Keratinocyte (primary cell): ENCODE measurements at regions not wholly inside any gene's neighbourhood (a gene's known extent, or its start where the extent isn't known, plus 50 kb on each side); places are given as distances from the start of the nearest gene placed in this dataset.

Experiments
- DNase-seq: peaks from one replicate; pipeline ENCODE4 v3.0.0-alpha.2; 2011; ENCODE audit warnings: low read depth, missing footprints, low spot score
- FAIRE-seq: peaks from 2 replicates; lab custom pipeline; 2011; peaks lifted over from hg19 to GRCh38; lab: Jason Lieb, UNC
- H2AFZ ChIP-seq: 2 replicates; pipeline ENCODE4 v1.6.0; 2012; ENCODE audit warnings: low read length, control low read depth, inconsistent platforms; ENCODE audit not compliant: control insufficient read depth
- H3K27ac ChIP-seq: 2 replicates; pipeline ENCODE4 v1.5.1; 2011; ENCODE audit warnings: low read length; ENCODE audit not compliant: control insufficient read depth, insufficient read depth
- H3K27me3 ChIP-seq: 3 replicates; pipeline ENCODE4 v1.6.0; 2011; ENCODE audit warnings: low read length; ENCODE audit not compliant: control insufficient read depth, insufficient read depth; ENCODE audit errors: extremely low read depth
- H3K36me3 ChIP-seq, 2 experiments: 2 replicates in 1 of 2; 3 replicates in 1 of 2; pipeline ENCODE4 v1.5.1; 2011; ENCODE audit warnings: low read length in 2 of 2, mild to moderate bottlenecking in 1 of 2; ENCODE audit not compliant: control insufficient read depth in 2 of 2, insufficient read depth in 2 of 2; ENCODE audit errors: extremely low read depth in 1 of 2
- H3K4me1 ChIP-seq: 3 replicates; pipeline ENCODE4 v1.5.1; 2011; ENCODE audit warnings: low read length; ENCODE audit not compliant: control insufficient read depth, insufficient read depth; ENCODE audit errors: extremely low read depth
- H3K4me2 ChIP-seq: 3 replicates; pipeline ENCODE4 v1.6.0; 2011; ENCODE audit warnings: low read depth, low read length; ENCODE audit not compliant: control insufficient read depth, insufficient read depth; ENCODE audit errors: extremely low read depth
- H3K4me3 ChIP-seq, 3 experiments: fragments of 200-600 bp in 1 of 3; sonication (generic) in 1 of 3; 2 replicates in 2 of 3; 3 replicates in 1 of 3; pipeline ENCODE4 v1.5.1; 2011 to 2016; ENCODE audit warnings: low read length in 3 of 3, mild to moderate bottlenecking in 3 of 3, control low read depth in 2 of 3, inconsistent platforms in 1 of 3, low read depth in 1 of 3, mixed read lengths in 1 of 3, mixed run types in 1 of 3, moderate library complexity in 1 of 3; ENCODE audit not compliant: control insufficient read depth in 2 of 3, insufficient read depth in 2 of 3; ENCODE audit errors: extremely low read depth in 1 of 3
- H3K79me2 ChIP-seq: 2 replicates; pipeline ENCODE4 v1.6.0; 2012; ENCODE audit warnings: low read length; ENCODE audit not compliant: control insufficient read depth, insufficient read depth
- H3K9ac ChIP-seq: 3 replicates; pipeline ENCODE4 v1.6.0; 2011; ENCODE audit warnings: low read length; ENCODE audit not compliant: control insufficient read depth, insufficient read depth; ENCODE audit errors: extremely low read depth
- H3K9me1 ChIP-seq: 3 replicates; pipeline ENCODE4 v1.6.0; 2011; ENCODE audit warnings: low read length; ENCODE audit not compliant: control insufficient read depth, insufficient read depth; ENCODE audit errors: extremely low read depth
- H3K9me3 ChIP-seq: 2 replicates; pipeline ENCODE4 v1.5.1; 2012; ENCODE audit warnings: low read depth, low read length; ENCODE audit not compliant: control insufficient read depth
- H4K20me1 ChIP-seq: 3 replicates; pipeline ENCODE4 v1.6.0; 2011; ENCODE audit warnings: low read length; ENCODE audit not compliant: control insufficient read depth, insufficient read depth; ENCODE audit errors: extremely low read depth
- EZH2 ChIP-seq: IDR thresholded peaks from one replicate; pipeline ENCODE4 v1.6.1; 2012; ENCODE audit warnings: inconsistent platforms, mild to moderate bottlenecking, low read length, moderate library complexity
- dilution Hi-C: fragments of 300-500 bp; cut with MboI; formaldehyde crosslinking; loops from one replicate; pipeline ENCODE4 v1.7.0; 2020; ENCODE audit warnings: low sequenced_read_pairs; ENCODE audit not compliant: extremely low pct_ligation_motif_present
- TF ChIP-seq, protein P1 (sequence below), 3 experiments: IDR thresholded peaks in 1 of 3; conservative IDR thresholded peaks in 1 of 3; optimal IDR thresholded peaks in 1 of 3; 2 replicates in 2 of 3; 3 replicates in 1 of 3; pipeline versions ENCODE3 to v1.5.1; 2011; ENCODE audit warnings: low read length in 3 of 3, mild to moderate bottlenecking in 3 of 3, moderate library complexity in 2 of 3, control low read depth in 1 of 3, inconsistent platforms in 1 of 3; ENCODE audit not compliant: insufficient read depth in 2 of 3; ENCODE audit errors: extremely low read depth in 1 of 3

- no peaks in the 10 kb centered on the region for H3K36me3 ChIP-seq
- no peaks in the 10 kb centered on the region for H3K79me2 ChIP-seq
- TF ChIP-seq EZH2: no peak
- TF ChIP-seq, protein P1, sequence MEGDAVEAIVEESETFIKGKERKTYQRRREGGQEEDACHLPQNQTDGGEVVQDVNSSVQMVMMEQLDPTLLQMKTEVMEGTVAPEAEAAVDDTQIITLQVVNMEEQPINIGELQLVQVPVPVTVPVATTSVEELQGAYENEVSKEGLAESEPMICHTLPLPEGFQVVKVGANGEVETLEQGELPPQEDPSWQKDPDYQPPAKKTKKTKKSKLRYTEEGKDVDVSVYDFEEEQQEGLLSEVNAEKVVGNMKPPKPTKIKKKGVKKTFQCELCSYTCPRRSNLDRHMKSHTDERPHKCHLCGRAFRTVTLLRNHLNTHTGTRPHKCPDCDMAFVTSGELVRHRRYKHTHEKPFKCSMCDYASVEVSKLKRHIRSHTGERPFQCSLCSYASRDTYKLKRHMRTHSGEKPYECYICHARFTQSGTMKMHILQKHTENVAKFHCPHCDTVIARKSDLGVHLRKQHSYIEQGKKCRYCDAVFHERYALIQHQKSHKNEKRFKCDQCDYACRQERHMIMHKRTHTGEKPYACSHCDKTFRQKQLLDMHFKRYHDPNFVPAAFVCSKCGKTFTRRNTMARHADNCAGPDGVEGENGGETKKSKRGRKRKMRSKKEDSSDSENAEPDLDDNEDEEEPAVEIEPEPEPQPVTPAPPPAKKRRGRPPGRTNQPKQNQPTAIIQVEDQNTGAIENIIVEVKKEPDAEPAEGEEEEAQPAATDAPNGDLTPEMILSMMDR (optimal IDR thresholded peaks at IDR 0.05 in 1 of 3, IDR thresholded peaks at IDR 0.05 in 1 of 3, conservative IDR thresholded peaks at IDR 0.05 in 1 of 3; ENCODE audit: extremely low read depth in 1 of 3, insufficient read depth in 2 of 3, low read length in 3 of 3): no peak
- no peak for DNase-seq
- FAIRE-seq: no peak
- no peak overlapping the region for H3K4me2 ChIP-seq
- H4K20me1 ChIP-seq: no peaks in the 10 kb centered on the region
- H3K27me3 ChIP-seq: no peaks in the 10 kb centered on the region
- no peak overlapping the region for H3K4me3 ChIP-seq
- no peak overlapping the region for H3K27ac ChIP-seq
- dilution Hi-C loops: no loop called here
- H3K9me3 ChIP-seq: no peaks in the 10 kb centered on the region
- no peak overlapping the region for H2AFZ ChIP-seq
- no peak overlapping the region for H3K9ac ChIP-seq
- no peaks in the 10 kb centered on the region for H3K9me1 ChIP-seq
- H3K4me1 ChIP-seq: no peaks in the 10 kb centered on the region
Measured at GRCh38 chr2:66110086-66110485, 324.8 kb upstream of the MEIS1 start.

GRCh38 chr2:66109419-66109818 is 325.5 kb upstream of the MEIS1 start:
- H4K20me1 ChIP-seq: no peaks in the 10 kb centered on the region
- no peak overlapping the region for H3K4me3 ChIP-seq
- no peak overlapping the region for H3K4me2 ChIP-seq
- no peaks in the 10 kb centered on the region for H3K9me1 ChIP-seq
- DNase-seq (no peak), FAIRE-seq (no peak)
- no peaks in the 10 kb centered on the region for H3K36me3 ChIP-seq
- H3K27me3 ChIP-seq: no peaks in the 10 kb centered on the region
- no peaks in the 10 kb centered on the region for H3K79me2 ChIP-seq
- H3K9me3 ChIP-seq: no peaks in the 10 kb centered on the region
- no peaks in the 10 kb centered on the region for H3K4me1 ChIP-seq
- no peak overlapping the region for H3K27ac ChIP-seq
- H3K9ac ChIP-seq: no peak overlapping the region
- TF ChIP-seq, protein P1 (optimal IDR thresholded peaks at IDR 0.05 in 1 of 3, IDR thresholded peaks at IDR 0.05 in 1 of 3, conservative IDR thresholded peaks at IDR 0.05 in 1 of 3; ENCODE audit: extremely low read depth in 1 of 3, insufficient read depth in 2 of 3, low read length in 3 of 3): no peak
- no peak for TF ChIP-seq EZH2
- dilution Hi-C loops: no loop called here
- no peak overlapping the region for H2AFZ ChIP-seq
